SK-MEL-5 (cell line): ENCODE measurements at regions not wholly inside any gene's neighbourhood (a gene's known extent, or its start where the extent isn't known, plus 50 kb on each side); places are given as distances from the start of the nearest gene placed in this dataset.

Experiments
- DNase-seq: peaks from one replicate; pipeline ENCODE4 v3.0.0-alpha.2; 2016; ENCODE audit warnings: low read depth, low spot score
- in situ Hi-C: cut with HindIII; loops from 2 replicates; pipeline ENCODE4 v1.10.0; 2016; ENCODE audit warnings: low sequenced_read_pairs, high pct_unique_total_duplicates, low pct_unique_long_range_greater_than_20kb

- DNase-seq = no peak
- in situ Hi-C loops = no loop called here
Measured at GRCh38 chr20:60214901-60215815, 256.9 kb downstream of the CDH26 start.

- no peak for DNase-seq
- in situ Hi-C loops = no loop called here
Measured at GRCh38 chr20:60215816-60216730, 257.9 kb downstream of the CDH26 start.

- in situ Hi-C loops = no loop called here
- DNase-seq = no peak
Measured at GRCh38 chr20:60219231-60219630, 261.0 kb downstream of the CDH26 start.

GRCh38 chr20:60219984-60220562, 261.9 kb downstream of the CDH26 start:
- in situ Hi-C loops = no loop called here
- DNase-seq = no peak

GRCh38 chr20:60220706-60221105, 262.5 kb downstream of the CDH26 start:
- in situ Hi-C loops = no loop called here
- DNase-seq = no peak

GRCh38 chr20:60221593-60221992, 263.4 kb downstream of the CDH26 start:
- in situ Hi-C loops = no loop called here
- DNase-seq = no peak

GRCh38 chr20:60222497-60222896, 264.3 kb downstream of the CDH26 start:
- no peak for DNase-seq
- in situ Hi-C loops = no loop called here

- DNase-seq = no peak
- in situ Hi-C loops = no loop called here
Measured at GRCh38 chr20:60223174-60223573, 265.0 kb downstream of the CDH26 start.

GRCh38 chr20:60224914-60225313, 266.7 kb downstream of the CDH26 start:
- in situ Hi-C loops = no loop called here
- peak; percentile 69 for DNase-seq

- no peak for DNase-seq
Measured at GRCh38 chr20:60228255-60228654, 270.0 kb downstream of the CDH26 start.

GRCh38 chr20:60232380-60232779, 274.2 kb downstream of the CDH26 start:
- in situ Hi-C loops = no loop called here
- DNase-seq = no peak

More at GRCh38 chr20:60228255-60228654, 270.0 kb downstream of the CDH26 start:
- in situ Hi-C loops = no loop called here

- DNase-seq = no peak
- in situ Hi-C loops = no loop called here
Measured at GRCh38 chr20:60233018-60233630, 274.9 kb downstream of the CDH26 start.

GRCh38 chr20:60236613-60237012, 278.4 kb downstream of the CDH26 start:
- DNase-seq = no peak
- in situ Hi-C loops = no loop called here

- DNase-seq = no peak
- in situ Hi-C loops = no loop called here
Measured at GRCh38 chr20:60237981-60238380, 279.8 kb downstream of the CDH26 start.

- DNase-seq = no peak
- in situ Hi-C loops = no loop called here
Measured at GRCh38 chr20:60238992-60239660, 280.9 kb downstream of the CDH26 start.

GRCh38 chr20:60239956-60240355, 281.7 kb downstream of the CDH26 start:
- in situ Hi-C loops = no loop called here
- no peak for DNase-seq

- in situ Hi-C loops = no loop called here
Measured at GRCh38 chr20:60240415-60240814, 282.2 kb downstream of the CDH26 start.

More at GRCh38 chr20:60240415-60240814, 282.2 kb downstream of the CDH26 start:
- no peak for DNase-seq
